Neural cell (in vitro differentiated cells): ENCODE measurements at regions not wholly inside any gene's neighbourhood (a gene's known extent, or its start where the extent isn't known, plus 50 kb on each side); places are given as distances from the start of the nearest gene placed in this dataset.

Source experiments
- EP300 ChIP-seq: fragments of 450-650 bp; conservative IDR thresholded peaks from 2 replicates; pipeline ENCODE4 v1.6.1; 2014; ENCODE audit warnings: antibody characterized with exemption, mild to moderate bottlenecking, moderate library complexity; ENCODE audit not compliant: poor library complexity, severe bottlenecking
- EZH2 ChIP-seq: fragments of 200-600, 300-800 bp; shearing (Covaris generic), sonication (generic); IDR thresholded peaks from 2 replicates; pipeline ENCODE4 v1.6.1; 2014; ENCODE audit warnings: antibody characterized with exemption, low read length, borderline replicate concordance, mild to moderate bottlenecking; ENCODE audit not compliant: insufficient read depth, poor library complexity, severe bottlenecking
- MXI1 ChIP-seq: fragments of 450-650 bp; conservative IDR thresholded peaks from 2 replicates; pipeline ENCODE4 v1.6.1; 2014; ENCODE audit warnings: antibody characterized with exemption, mild to moderate bottlenecking; ENCODE audit not compliant: poor library complexity, severe bottlenecking
- POLR2AphosphoS5 ChIP-seq: IDR thresholded peaks from 2 replicates; pipeline ENCODE4 v1.6.1; 2012
- RAD21 ChIP-seq: fragments of 450-650 bp; conservative IDR thresholded peaks from 2 replicates; pipeline ENCODE4 v1.6.1; 2014; ENCODE audit warnings: antibody characterized with exemption, mild to moderate bottlenecking, moderate library complexity
- SMC3 ChIP-seq: fragments of 450-650 bp; conservative IDR thresholded peaks from 2 replicates; pipeline ENCODE4 v1.6.1; 2014; ENCODE audit warnings: antibody characterized with exemption, mild to moderate bottlenecking, moderate library complexity; ENCODE audit not compliant: poor library complexity
- TAF1 ChIP-seq: IDR thresholded peaks from 2 replicates; pipeline ENCODE4 v1.6.1; 2012; ENCODE audit warnings: low read depth
- TF ChIP-seq, protein P1 (sequence below): fragments of 450-650 bp; IDR thresholded peaks from 2 replicates; pipeline ENCODE4 v1.5.1; 2014; ENCODE audit warnings: antibody characterized with exemption, mild to moderate bottlenecking, moderate library complexity; ENCODE audit not compliant: poor library complexity, severe bottlenecking
- TF ChIP-seq, protein P2 (sequence below): IDR thresholded peaks from 2 replicates; pipeline ENCODE4 v1.6.1; 2012; ENCODE audit warnings: borderline replicate concordance

GRCh38 chr16:65376601-65377000 is 254.7 kb upstream of the CDH11 start:
- TF ChIP-seq, protein P1, sequence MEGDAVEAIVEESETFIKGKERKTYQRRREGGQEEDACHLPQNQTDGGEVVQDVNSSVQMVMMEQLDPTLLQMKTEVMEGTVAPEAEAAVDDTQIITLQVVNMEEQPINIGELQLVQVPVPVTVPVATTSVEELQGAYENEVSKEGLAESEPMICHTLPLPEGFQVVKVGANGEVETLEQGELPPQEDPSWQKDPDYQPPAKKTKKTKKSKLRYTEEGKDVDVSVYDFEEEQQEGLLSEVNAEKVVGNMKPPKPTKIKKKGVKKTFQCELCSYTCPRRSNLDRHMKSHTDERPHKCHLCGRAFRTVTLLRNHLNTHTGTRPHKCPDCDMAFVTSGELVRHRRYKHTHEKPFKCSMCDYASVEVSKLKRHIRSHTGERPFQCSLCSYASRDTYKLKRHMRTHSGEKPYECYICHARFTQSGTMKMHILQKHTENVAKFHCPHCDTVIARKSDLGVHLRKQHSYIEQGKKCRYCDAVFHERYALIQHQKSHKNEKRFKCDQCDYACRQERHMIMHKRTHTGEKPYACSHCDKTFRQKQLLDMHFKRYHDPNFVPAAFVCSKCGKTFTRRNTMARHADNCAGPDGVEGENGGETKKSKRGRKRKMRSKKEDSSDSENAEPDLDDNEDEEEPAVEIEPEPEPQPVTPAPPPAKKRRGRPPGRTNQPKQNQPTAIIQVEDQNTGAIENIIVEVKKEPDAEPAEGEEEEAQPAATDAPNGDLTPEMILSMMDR = no peak
- TF ChIP-seq, protein P2, sequence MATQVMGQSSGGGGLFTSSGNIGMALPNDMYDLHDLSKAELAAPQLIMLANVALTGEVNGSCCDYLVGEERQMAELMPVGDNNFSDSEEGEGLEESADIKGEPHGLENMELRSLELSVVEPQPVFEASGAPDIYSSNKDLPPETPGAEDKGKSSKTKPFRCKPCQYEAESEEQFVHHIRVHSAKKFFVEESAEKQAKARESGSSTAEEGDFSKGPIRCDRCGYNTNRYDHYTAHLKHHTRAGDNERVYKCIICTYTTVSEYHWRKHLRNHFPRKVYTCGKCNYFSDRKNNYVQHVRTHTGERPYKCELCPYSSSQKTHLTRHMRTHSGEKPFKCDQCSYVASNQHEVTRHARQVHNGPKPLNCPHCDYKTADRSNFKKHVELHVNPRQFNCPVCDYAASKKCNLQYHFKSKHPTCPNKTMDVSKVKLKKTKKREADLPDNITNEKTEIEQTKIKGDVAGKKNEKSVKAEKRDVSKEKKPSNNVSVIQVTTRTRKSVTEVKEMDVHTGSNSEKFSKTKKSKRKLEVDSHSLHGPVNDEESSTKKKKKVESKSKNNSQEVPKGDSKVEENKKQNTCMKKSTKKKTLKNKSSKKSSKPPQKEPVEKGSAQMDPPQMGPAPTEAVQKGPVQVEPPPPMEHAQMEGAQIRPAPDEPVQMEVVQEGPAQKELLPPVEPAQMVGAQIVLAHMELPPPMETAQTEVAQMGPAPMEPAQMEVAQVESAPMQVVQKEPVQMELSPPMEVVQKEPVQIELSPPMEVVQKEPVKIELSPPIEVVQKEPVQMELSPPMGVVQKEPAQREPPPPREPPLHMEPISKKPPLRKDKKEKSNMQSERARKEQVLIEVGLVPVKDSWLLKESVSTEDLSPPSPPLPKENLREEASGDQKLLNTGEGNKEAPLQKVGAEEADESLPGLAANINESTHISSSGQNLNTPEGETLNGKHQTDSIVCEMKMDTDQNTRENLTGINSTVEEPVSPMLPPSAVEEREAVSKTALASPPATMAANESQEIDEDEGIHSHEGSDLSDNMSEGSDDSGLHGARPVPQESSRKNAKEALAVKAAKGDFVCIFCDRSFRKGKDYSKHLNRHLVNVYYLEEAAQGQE = no peak
- no peak for TF ChIP-seq POLR2AphosphoS5
- no peak for TF ChIP-seq EP300
- TF ChIP-seq TAF1 = no peak
- TF ChIP-seq SMC3 = no peak
- TF ChIP-seq RAD21 = no peak
- no peak for TF ChIP-seq EZH2
- no peak for TF ChIP-seq MXI1
